Ovary (tissue), 7 donors: ENCODE measurements at regions not wholly inside any gene's neighbourhood (a gene's known extent, or its start where the extent isn't known, plus 50 kb on each side); places are given as distances from the start of the nearest gene placed in this dataset.
"Not testable (repeated sequence)": the region's sequence is repeated elsewhere in the genome, so short reads cannot be mapped to it uniquely, and the experiment has no call there.

Experiments
- DNase-seq, 5 donors: peaks; one replicate each; pipeline ENCODE4 v3.0.0-alpha.2; 2019 to 2020
- H3K27ac ChIP-seq, 2 donors: fragments of 200-600 bp; one replicate each; pipeline versions ENCODE4 v1.5.1 to v1.8.0; 2019 to 2022
- H3K27me3 ChIP-seq: fragments of 200-600 bp; one replicate; pipeline ENCODE4 v1.8.0; 2022
- H3K36me3 ChIP-seq: fragments of 200-600 bp; sonication (generic); one replicate; pipeline ENCODE4 v1.5.1; 2019
- H3K4me1 ChIP-seq: one replicate; pipeline ENCODE4 v1.8.1; 2013; ENCODE audit warnings: mild to moderate bottlenecking, moderate library complexity; ENCODE audit not compliant: insufficient read depth
- H3K4me3 ChIP-seq: fragments of 200-600 bp; sonication (generic); one replicate; pipeline ENCODE4 v1.5.1; 2017
- H3K9me3 ChIP-seq, 2 donors: fragments of 200-600 bp in 1 of 2; sonication (generic) in 1 of 2; one replicate each; pipeline versions ENCODE4 v1.5.1 to v1.8.1; 2013 to 2019; ENCODE audit warnings: mild to moderate bottlenecking in 1 of 2, moderate library complexity in 1 of 2
- CTCF ChIP-seq, 3 donors: fragments of 450-650 bp in 2 of 3; fragments of 200-600 bp in 1 of 3; IDR thresholded peaks; one replicate each; pipeline versions ENCODE4 v1.5.1 to v1.8.0; 2016 to 2022; ENCODE audit warnings: antibody characterized with exemption in 3 of 3, mild to moderate bottlenecking in 1 of 3
- EP300 ChIP-seq: sonication (generic); formaldehyde crosslinking; IDR thresholded peaks from one replicate; pipeline ENCODE4 v1.6.1; 2017; ENCODE audit warnings: antibody characterized with exemption
- POLR2A ChIP-seq: fragments of 450-650 bp; IDR thresholded peaks from one replicate; pipeline ENCODE4 v1.6.1; 2017; ENCODE audit warnings: antibody characterized with exemption, mild to moderate bottlenecking, moderate library complexity
- WGBS, 3 donors: extraction: QIAGEN DNeasy Blood & Tissue Kit in 1 of 3; methylation state at CpG; one replicate each; pipeline versions ENCODE4 v1.1.5 to v1.1.7; 2013 to 2017; 5-methylcytosine and 5-hydroxymethylcytosine counted together
- intact Hi-C, 4 donors: fragments of 100-400 bp; cut with DNase I; formaldehyde crosslinking; loops; one replicate each; pipeline versions ENCODE4 v1.11.0 to v1.15.1; 2022 to 2023
- donor health status: DM: no; HTN: no; CAD: no; lungs with moderate emphysema.
- donor health status: DM: no; HTN: no; CAD: no.
- donor health status: Bipolar disorder and iron deficiency.
- donor health status: DM: no; HTN: no; CAD: no.
- donor health status: DM: yes; HTN: yes; CAD: no.

GRCh38 chr5:103860327-103860726 is 297.7 kb upstream of the NUDT12 start:
- no peaks in the 10 kb centered on the region for H3K4me1 ChIP-seq
- 85 to 95% (median 86%) methylated on average over 3 of the region's 3 CpGs for WGBS, 3 donors
- no peak overlapping the region for H3K4me3 ChIP-seq
- no peaks in the 10 kb centered on the region for H3K36me3 ChIP-seq
- no peak overlapping the region for H3K27ac ChIP-seq
- intact Hi-C loops: no loop called here
- H3K9me3 ChIP-seq: no peaks in the 10 kb centered on the region
- DNase-seq: no peak
- no peak for TF ChIP-seq POLR2A
- TF ChIP-seq EP300: no peak
- TF ChIP-seq CTCF (IDR thresholded peaks at IDR 0.05): no peak
- H3K27me3 ChIP-seq: no peaks in the 10 kb centered on the region

- H3K36me3 ChIP-seq, H3K4me3 ChIP-seq: not testable (repeated sequence)
These were observed 295.8 kb upstream of the NUDT12 start for GRCh38 chr5:103858367-103858766.

GRCh38 chr5:103851091-103851490 is 288.5 kb upstream of the NUDT12 start:
- no peak for TF ChIP-seq POLR2A
- no peak for TF ChIP-seq CTCF (IDR thresholded peaks at IDR 0.05)
- no peak for TF ChIP-seq EP300
- Histone ChIP-seq H3K4me1 (no peaks in the 10 kb centered on the region), H3K27ac (no peak overlapping the region), H3K9me3 (no peaks in the 10 kb centered on the region), H3K4me3 (no peak overlapping the region), H3K27me3 (no peaks in the 10 kb centered on the region), H3K36me3 (no peaks in the 10 kb centered on the region)
- WGBS, 3 donors: 88 to 91% (median 91%) methylated on average over 1 of the region's 1 CpG
- intact Hi-C loops: no loop called here
- DNase-seq: no peak

More at GRCh38 chr5:103858367-103858766, 295.8 kb upstream of the NUDT12 start:
- H3K27ac ChIP-seq, H3K27me3 ChIP-seq, intact Hi-C loops, H3K4me1 ChIP-seq, H3K9me3 ChIP-seq, DNase-seq: not testable (repeated sequence)
- WGBS, 3 donors: 93 to 98% (median 93%) methylated on average over 3 of the region's 3 CpGs

- Histone ChIP-seq H3K36me3 (no peaks in the 10 kb centered on the region), H3K4me3 (no peak overlapping the region), H3K9me3 (no peaks in the 10 kb centered on the region), H3K27me3 (no peaks in the 10 kb centered on the region), H3K27ac (no peak overlapping the region), H3K4me1 (no peaks in the 10 kb centered on the region)
- DNase-seq: no peak
- 83 to 92% (median 84%) methylated on average over 3 of the region's 3 CpGs for WGBS, 3 donors
- TF ChIP-seq EP300: no peak
- intact Hi-C loops: no loop called here
These were observed 287.3 kb upstream of the NUDT12 start for GRCh38 chr5:103849934-103850333.

- H3K36me3 ChIP-seq: no peaks in the 10 kb centered on the region
- H3K9me3 ChIP-seq: no peaks in the 10 kb centered on the region
- DNase-seq: no peak
- TF ChIP-seq EP300: no peak
- intact Hi-C loops: no loop called here
- no peaks in the 10 kb centered on the region for H3K27me3 ChIP-seq
- no peak overlapping the region for H3K27ac ChIP-seq
- WGBS, 3 donors: 85 to 90% (median 88%) methylated on average over 3 of the region's 3 CpGs
- H3K4me1 ChIP-seq: no peaks in the 10 kb centered on the region
- no peak overlapping the region for H3K4me3 ChIP-seq
These were observed 284.5 kb upstream of the NUDT12 start for GRCh38 chr5:103847060-103847459.

GRCh38 chr5:103842936-103843335 is 280.3 kb upstream of the NUDT12 start:
- H3K27ac ChIP-seq: no peak overlapping the region
- no peaks in the 10 kb centered on the region for H3K4me1 ChIP-seq
- no peak overlapping the region for H3K4me3 ChIP-seq
- TF ChIP-seq EP300 (no peak), POLR2A (no peak), CTCF (IDR thresholded peaks at IDR 0.05) (no peak)
- DNase-seq: no peak
- intact Hi-C loops: no loop called here
- H3K27me3 ChIP-seq: no peaks in the 10 kb centered on the region
- no peaks in the 10 kb centered on the region for H3K9me3 ChIP-seq
- no peaks in the 10 kb centered on the region for H3K36me3 ChIP-seq
